ENCODE measurements at regions not wholly inside any gene's neighbourhood (a gene's known extent, or its start where the extent isn't known, plus 50 kb on each side); places are given as distances from the start of the nearest gene placed in this dataset.

DNA sequence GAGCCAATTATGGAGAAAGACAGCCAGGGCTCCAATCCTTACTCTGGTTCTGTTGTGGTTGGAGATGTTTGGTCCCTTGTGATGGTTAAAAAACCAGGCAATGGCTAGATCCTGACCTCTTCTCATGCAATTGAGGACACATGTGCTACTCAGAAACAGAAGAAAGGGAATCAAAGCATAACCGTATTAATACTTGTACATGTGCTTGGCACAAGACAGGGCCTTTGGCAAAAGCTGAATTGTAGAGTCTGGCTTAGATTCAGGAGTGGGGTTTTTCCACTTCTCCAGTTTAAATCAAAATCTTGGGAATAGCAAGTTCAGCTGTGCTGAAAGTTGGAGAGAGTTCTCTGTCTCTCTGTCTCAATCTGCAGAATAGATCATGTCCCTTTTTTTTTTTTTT, 80.1 kb upstream of the E2F8 start:
- 50% methylated on average over 1 of the region's 1 CpG for WGBS (ENCODE audit: insufficient coverage, insufficient replicate concordance, low lambda C conversion rate, missing lambda C conversion rate)
- no peak for FAIRE-seq

GRCh38 chr11:19316434-19316833, 75.7 kb upstream of the E2F8 start:
- no peaks in the 10 kb centered on the region for H3K36me3 ChIP-seq (ENCODE audit: control insufficient read depth in 2 of 2, insufficient read depth in 2 of 2, low read length in 1 of 2)
- no peak for ATAC-seq
- H3K9ac ChIP-seq (ENCODE audit: control insufficient read depth, insufficient read depth, low read length) = no peak overlapping the region
- no TSS peak for BruUV-seq (replicated peaks)
- H3K4me2 ChIP-seq (ENCODE audit: control insufficient read depth, insufficient read depth) = no peak overlapping the region
- DNase-seq (ENCODE audit: low read depth, low spot score) = no peak
- no peaks in the 10 kb centered on the region for H3K79me2 ChIP-seq (ENCODE audit: control insufficient read depth, insufficient read depth, low read length)
- intact Hi-C loops (cut with micrococcal nuclease; ENCODE audit: unreplicated experiment) (loop anchor here (10.0 kb wide), 1 partner anchor 588 kb away; no protein-coding TSS in a partner anchor), in situ Hi-C loops (cut with MboI) (loop anchor here (5.0 to 25.0 kb wide), 3 partner anchors 241 to 588 kb away; no protein-coding TSS in a partner anchor)
- H3K27me3 ChIP-seq (replicated peaks in 1 of 2; ENCODE audit: control insufficient read depth in 2 of 2, insufficient read depth in 2 of 2, low read length in 1 of 2) = no peaks in the 10 kb centered on the region
- RAD21 ChIA-PET (ENCODE audit: unreplicated experiment) = no interaction called here
- H4K20me1 ChIP-seq (ENCODE audit: control insufficient read depth, insufficient read depth) = no peaks in the 10 kb centered on the region
- no peak for FAIRE-seq
- WGBS (ENCODE audit: insufficient coverage, insufficient replicate concordance, low lambda C conversion rate, missing lambda C conversion rate) = 63% methylated on average over 7 of the region's 7 CpGs
- H3K9me3 ChIP-seq (replicated peaks; ENCODE audit: control insufficient read depth, insufficient read depth, low read length) = no peaks in the 10 kb centered on the region
- POLR2A ChIA-PET = no interaction called here
- CTCF ChIA-PET = no interaction called here
- H2AFZ ChIP-seq (ENCODE audit: control insufficient read depth, low read depth, low read length) = no peak overlapping the region
- peaks cover 6% of the 10 kb centered on the region; the same call in 1 of the 2 replicates for H3K4me1 ChIP-seq (ENCODE audit: control insufficient read depth, insufficient read depth, low read length)
- no peak overlapping the region for H3K4me3 ChIP-seq
- SMC1A ChIA-PET (ENCODE audit: uncharacterized antibody, unreplicated experiment) = no interaction called here
- no peak overlapping the region for H3K27ac ChIP-seq (ENCODE audit: control insufficient read depth, insufficient read depth)
- TF ChIP-seq ZNF217 (IDR thresholded peaks at IDR 0.05) (no peak), GABPA (IDR thresholded peaks at IDR 0.05; ENCODE audit: low read depth) (no peak), SREBF1 (IDR thresholded peaks at IDR 0.05; ENCODE audit: low read length) (no peak), BHLHE40 (IDR thresholded peaks at IDR 0.05; ENCODE audit: borderline replicate concordance in 1 of 2, low read depth in 2 of 2, low read length in 1 of 2) (no peak), KLF5 (IDR thresholded peaks at IDR 0.05; ENCODE audit: partially characterized antibody) (no peak), IRF4 (IDR thresholded peaks at IDR 0.05; ENCODE audit: low read depth, low read length) (no peak), TCF7 (IDR thresholded peaks at IDR 0.05; ENCODE audit: borderline replicate concordance) (no peak), DPF2 (IDR thresholded peaks at IDR 0.05) (no peak), NFYB (IDR thresholded peaks at IDR 0.05; ENCODE audit: insufficient read depth, low read depth, low read length) (no peak), CBX3 (IDR thresholded peaks at IDR 0.05; ENCODE audit: borderline replicate concordance, low read depth) (no peak)
- TF ChIP-seq, protein P1, sequence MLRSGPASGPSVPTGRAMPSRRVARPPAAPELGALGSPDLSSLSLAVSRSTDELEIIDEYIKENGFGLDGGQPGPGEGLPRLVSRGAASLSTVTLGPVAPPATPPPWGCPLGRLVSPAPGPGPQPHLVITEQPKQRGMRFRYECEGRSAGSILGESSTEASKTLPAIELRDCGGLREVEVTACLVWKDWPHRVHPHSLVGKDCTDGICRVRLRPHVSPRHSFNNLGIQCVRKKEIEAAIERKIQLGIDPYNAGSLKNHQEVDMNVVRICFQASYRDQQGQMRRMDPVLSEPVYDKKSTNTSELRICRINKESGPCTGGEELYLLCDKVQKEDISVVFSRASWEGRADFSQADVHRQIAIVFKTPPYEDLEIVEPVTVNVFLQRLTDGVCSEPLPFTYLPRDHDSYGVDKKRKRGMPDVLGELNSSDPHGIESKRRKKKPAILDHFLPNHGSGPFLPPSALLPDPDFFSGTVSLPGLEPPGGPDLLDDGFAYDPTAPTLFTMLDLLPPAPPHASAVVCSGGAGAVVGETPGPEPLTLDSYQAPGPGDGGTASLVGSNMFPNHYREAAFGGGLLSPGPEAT (IDR thresholded peaks at IDR 0.05; ENCODE audit: low read depth) = no peak

More for the DNA sequence above, 80.1 kb upstream of the E2F8 start:
- ChIA-PET POLR2A (interaction anchor here (0.6 kb wide), 1 partner anchor 36 kb away, joined by 3 read pairs; no protein-coding TSS in a partner anchor), CTCF (interaction anchor here (1.5 kb wide), 1 partner anchor 61 kb away, joined by 6 read pairs; no protein-coding TSS in a partner anchor), RAD21 (ENCODE audit: unreplicated experiment) (no interaction called here), SMC1A (ENCODE audit: uncharacterized antibody, unreplicated experiment) (no interaction called here)
- no peaks in the 10 kb centered on the region for H4K20me1 ChIP-seq (ENCODE audit: control insufficient read depth, insufficient read depth)
- H3K4me3 ChIP-seq = no peak overlapping the region
- in situ Hi-C loops (cut with MboI) (loop anchor here (25.0 kb wide), 1 partner anchor 416 kb away; no protein-coding TSS in a partner anchor), intact Hi-C loops (cut with micrococcal nuclease; ENCODE audit: unreplicated experiment) (no loop called here)
- no peaks in the 10 kb centered on the region for H3K79me2 ChIP-seq (ENCODE audit: control insufficient read depth, insufficient read depth, low read length)
- TF ChIP-seq ZSCAN29 (IDR thresholded peaks at IDR 0.05) (no peak), MYC (IDR thresholded peaks at IDR 0.05; ENCODE audit: insufficient read depth, insufficient read length, insufficient replicate concordance, low read length, severe bottlenecking) (no peak), SMAD1 (IDR thresholded peaks at IDR 0.05; ENCODE audit: low read depth, partially characterized antibody) (no peak), IRF5 (IDR thresholded peaks at IDR 0.05; ENCODE audit: borderline replicate concordance) (no peak), ZNF207 (IDR thresholded peaks at IDR 0.05; ENCODE audit: borderline replicate concordance) (no peak), ATF7 (IDR thresholded peaks at IDR 0.05; ENCODE audit: low read depth) (no peak), HDGF (IDR thresholded peaks at IDR 0.05) (no peak), SMARCA5 (IDR thresholded peaks at IDR 0.05) (no peak), ZBED1 (IDR thresholded peaks at IDR 0.05; ENCODE audit: borderline replicate concordance) (no peak)
- H3K27ac ChIP-seq (ENCODE audit: control insufficient read depth, insufficient read depth) = no peak overlapping the region
- no peak overlapping the region for H3K4me2 ChIP-seq (ENCODE audit: control insufficient read depth, insufficient read depth)
- no peaks in the 10 kb centered on the region for H3K4me1 ChIP-seq (ENCODE audit: control insufficient read depth, insufficient read depth, low read length)
- no peaks in the 10 kb centered on the region; the same call in 1 of the 3 replicates for H3K9me3 ChIP-seq (replicated peaks; ENCODE audit: control insufficient read depth, insufficient read depth, low read length)
- DNase-seq (ENCODE audit: low read depth, low spot score) = no peak
- ATAC-seq = no peak
- no TSS peak for BruUV-seq (replicated peaks)
- no peak overlapping the region for H3K9ac ChIP-seq (ENCODE audit: control insufficient read depth, insufficient read depth, low read length)
- H2AFZ ChIP-seq (ENCODE audit: control insufficient read depth, low read depth, low read length) = no peak overlapping the region
- H3K36me3 ChIP-seq (ENCODE audit: control insufficient read depth in 2 of 2, insufficient read depth in 2 of 2, low read length in 1 of 2) = no peaks in the 10 kb centered on the region
- H3K27me3 ChIP-seq (replicated peaks in 1 of 2; ENCODE audit: control insufficient read depth in 2 of 2, insufficient read depth in 2 of 2, low read length in 1 of 2) = no peaks in the 10 kb centered on the region

Measured in GM12878 (cell line).